Fibroblast of lung (primary cell): ENCODE measurements at regions not wholly inside any gene's neighbourhood (a gene's known extent, or its start where the extent isn't known, plus 50 kb on each side); places are given as distances from the start of the nearest gene placed in this dataset.

Experiments
- EZH2 ChIP-seq: IDR thresholded peaks from 2 replicates; pipeline ENCODE4 v1.5.1; 2012; ENCODE audit warnings: low read length, control low read depth, mild to moderate bottlenecking; ENCODE audit errors: missing control alignments
- TF ChIP-seq, protein P1 (sequence below), 2 donors: IDR thresholded peaks in 1 of 2; conservative IDR thresholded peaks in 1 of 2; 1 replicate in 1 of 2; 2 replicates in 1 of 2; pipeline ENCODE4 v1.5.1; 2011 to 2012; ENCODE audit warnings: low read length in 2 of 2, control low read depth in 1 of 2, inconsistent platforms in 1 of 2, low read depth in 1 of 2, mild to moderate bottlenecking in 1 of 2

DNA sequence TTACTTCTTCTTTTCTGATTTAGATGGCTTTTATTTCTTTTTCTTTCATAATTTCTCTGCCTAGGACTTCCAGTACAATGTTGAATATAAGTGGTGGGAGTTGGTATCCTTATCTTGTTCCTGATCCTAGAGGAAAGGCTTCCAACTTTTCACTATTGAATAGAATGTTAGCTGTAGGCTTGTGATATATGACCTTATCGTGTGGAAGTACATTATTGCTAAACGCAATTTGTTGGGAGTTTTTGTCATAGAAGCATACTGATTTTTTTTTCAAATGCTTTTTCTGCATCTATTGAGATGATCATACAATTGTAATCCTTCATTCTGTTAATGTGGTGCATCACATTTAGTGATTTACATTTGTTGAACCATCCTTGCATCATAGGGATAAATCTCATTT is 79.5 kb downstream of the FASLG start:
- no peak for TF ChIP-seq EZH2
- TF ChIP-seq, protein P1, sequence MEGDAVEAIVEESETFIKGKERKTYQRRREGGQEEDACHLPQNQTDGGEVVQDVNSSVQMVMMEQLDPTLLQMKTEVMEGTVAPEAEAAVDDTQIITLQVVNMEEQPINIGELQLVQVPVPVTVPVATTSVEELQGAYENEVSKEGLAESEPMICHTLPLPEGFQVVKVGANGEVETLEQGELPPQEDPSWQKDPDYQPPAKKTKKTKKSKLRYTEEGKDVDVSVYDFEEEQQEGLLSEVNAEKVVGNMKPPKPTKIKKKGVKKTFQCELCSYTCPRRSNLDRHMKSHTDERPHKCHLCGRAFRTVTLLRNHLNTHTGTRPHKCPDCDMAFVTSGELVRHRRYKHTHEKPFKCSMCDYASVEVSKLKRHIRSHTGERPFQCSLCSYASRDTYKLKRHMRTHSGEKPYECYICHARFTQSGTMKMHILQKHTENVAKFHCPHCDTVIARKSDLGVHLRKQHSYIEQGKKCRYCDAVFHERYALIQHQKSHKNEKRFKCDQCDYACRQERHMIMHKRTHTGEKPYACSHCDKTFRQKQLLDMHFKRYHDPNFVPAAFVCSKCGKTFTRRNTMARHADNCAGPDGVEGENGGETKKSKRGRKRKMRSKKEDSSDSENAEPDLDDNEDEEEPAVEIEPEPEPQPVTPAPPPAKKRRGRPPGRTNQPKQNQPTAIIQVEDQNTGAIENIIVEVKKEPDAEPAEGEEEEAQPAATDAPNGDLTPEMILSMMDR (conservative IDR thresholded peaks at IDR 0.05 in 1 of 2, IDR thresholded peaks at IDR 0.05 in 1 of 2; ENCODE audit: low read depth in 1 of 2, low read length in 2 of 2) = no peak
